ENCODE measurements at regions not wholly inside any gene's neighbourhood (a gene's known extent, or its start where the extent isn't known, plus 50 kb on each side); places are given as distances from the start of the nearest gene placed in this dataset.

DNA sequence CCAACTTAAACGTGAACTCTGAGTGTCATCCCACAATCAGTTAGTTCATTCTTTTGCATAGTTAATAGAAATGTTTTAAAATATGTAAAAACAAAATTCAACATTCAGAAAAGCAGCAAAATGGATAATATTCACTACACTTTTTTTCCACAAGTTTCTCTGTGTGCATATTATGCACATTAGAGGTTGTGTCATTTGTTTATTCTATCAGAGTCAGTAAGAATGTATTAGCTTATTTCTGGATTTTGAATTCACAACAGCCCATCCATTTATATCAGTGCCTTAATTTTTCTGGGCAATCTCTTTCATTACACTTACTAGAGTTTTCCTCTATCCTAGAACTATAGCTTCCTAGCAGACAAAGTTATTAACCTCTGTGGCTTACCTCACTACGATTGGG lies 432.7 kb upstream of the SEMA3A start:
- Histone ChIP-seq H3K36me3 (ENCODE audit: control insufficient read depth, insufficient read depth, low read length) (no peaks in the 10 kb centered on the region), H3K4me3 (ENCODE audit: low read depth, low read length) (no peak overlapping the region), H3K27me3 (ENCODE audit: control insufficient read depth, insufficient read depth, low read length) (no peaks in the 10 kb centered on the region)
- FAIRE-seq, result no peak
- TF ChIP-seq, protein P1, sequence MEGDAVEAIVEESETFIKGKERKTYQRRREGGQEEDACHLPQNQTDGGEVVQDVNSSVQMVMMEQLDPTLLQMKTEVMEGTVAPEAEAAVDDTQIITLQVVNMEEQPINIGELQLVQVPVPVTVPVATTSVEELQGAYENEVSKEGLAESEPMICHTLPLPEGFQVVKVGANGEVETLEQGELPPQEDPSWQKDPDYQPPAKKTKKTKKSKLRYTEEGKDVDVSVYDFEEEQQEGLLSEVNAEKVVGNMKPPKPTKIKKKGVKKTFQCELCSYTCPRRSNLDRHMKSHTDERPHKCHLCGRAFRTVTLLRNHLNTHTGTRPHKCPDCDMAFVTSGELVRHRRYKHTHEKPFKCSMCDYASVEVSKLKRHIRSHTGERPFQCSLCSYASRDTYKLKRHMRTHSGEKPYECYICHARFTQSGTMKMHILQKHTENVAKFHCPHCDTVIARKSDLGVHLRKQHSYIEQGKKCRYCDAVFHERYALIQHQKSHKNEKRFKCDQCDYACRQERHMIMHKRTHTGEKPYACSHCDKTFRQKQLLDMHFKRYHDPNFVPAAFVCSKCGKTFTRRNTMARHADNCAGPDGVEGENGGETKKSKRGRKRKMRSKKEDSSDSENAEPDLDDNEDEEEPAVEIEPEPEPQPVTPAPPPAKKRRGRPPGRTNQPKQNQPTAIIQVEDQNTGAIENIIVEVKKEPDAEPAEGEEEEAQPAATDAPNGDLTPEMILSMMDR (IDR thresholded peaks at IDR 0.05; ENCODE audit: insufficient read depth, low read length, severe bottlenecking), result no peak
- no peak for DNase-seq (ENCODE audit: low read depth)

DNA sequence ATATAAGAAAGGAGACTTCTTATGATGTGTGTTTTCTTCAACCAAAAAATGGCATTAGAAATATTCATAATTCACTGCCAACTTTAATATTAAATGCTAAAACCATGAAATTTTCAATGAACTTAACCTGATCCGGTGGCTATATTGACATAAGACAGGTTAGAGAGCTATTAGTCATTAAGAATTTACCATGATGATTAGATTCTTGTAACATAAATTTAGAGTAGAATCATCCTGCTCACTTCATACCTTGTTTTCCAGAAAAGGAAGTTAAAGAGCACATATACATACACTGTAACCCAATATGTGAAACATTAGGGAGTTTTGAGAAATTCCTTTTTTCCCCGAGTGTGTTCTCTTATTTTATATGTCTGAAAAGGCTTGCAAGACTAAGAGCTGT lies 430.3 kb upstream of the SEMA3A start:
- Histone ChIP-seq H3K4me3 (ENCODE audit: low read depth, low read length) (no peak overlapping the region), H3K36me3 (ENCODE audit: control insufficient read depth, insufficient read depth, low read length) (no peaks in the 10 kb centered on the region), H3K27me3 (ENCODE audit: control insufficient read depth, insufficient read depth, low read length) (no peaks in the 10 kb centered on the region)
- TF ChIP-seq, protein P1 (IDR thresholded peaks at IDR 0.05; ENCODE audit: insufficient read depth, low read length, severe bottlenecking), result no peak
- no peak for FAIRE-seq
- DNase-seq (ENCODE audit: low read depth), result peak; percentile 70

DNA sequence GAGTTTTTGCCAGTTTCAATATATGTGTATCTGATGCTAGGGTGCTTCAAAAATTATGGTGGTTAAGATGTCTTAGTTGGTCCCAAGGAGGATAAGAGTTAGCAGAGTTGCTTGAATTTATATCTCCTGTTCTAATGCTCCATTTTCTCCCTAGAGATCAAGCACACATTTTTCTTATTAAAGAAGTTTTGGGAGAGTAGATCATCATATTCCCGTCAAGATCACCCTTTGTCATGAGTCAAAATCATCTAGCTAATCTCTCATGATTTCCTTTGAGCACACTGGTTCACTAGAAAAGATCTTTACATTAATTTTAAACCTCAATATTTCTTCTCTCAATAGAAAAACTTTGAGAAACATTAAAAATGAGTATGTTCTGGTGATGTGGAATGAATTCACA lies 429.9 kb upstream of the SEMA3A start:
- TF ChIP-seq, protein P1 (IDR thresholded peaks at IDR 0.05; ENCODE audit: insufficient read depth, low read length, severe bottlenecking), result no peak
- FAIRE-seq (no peak), DNase-seq (ENCODE audit: low read depth) (no peak)
- H3K4me3 ChIP-seq (ENCODE audit: low read depth, low read length), result no peak overlapping the region
- H3K36me3 ChIP-seq (ENCODE audit: control insufficient read depth, insufficient read depth, low read length), result no peaks in the 10 kb centered on the region
- no peaks in the 10 kb centered on the region for H3K27me3 ChIP-seq (ENCODE audit: control insufficient read depth, insufficient read depth, low read length)

DNA sequence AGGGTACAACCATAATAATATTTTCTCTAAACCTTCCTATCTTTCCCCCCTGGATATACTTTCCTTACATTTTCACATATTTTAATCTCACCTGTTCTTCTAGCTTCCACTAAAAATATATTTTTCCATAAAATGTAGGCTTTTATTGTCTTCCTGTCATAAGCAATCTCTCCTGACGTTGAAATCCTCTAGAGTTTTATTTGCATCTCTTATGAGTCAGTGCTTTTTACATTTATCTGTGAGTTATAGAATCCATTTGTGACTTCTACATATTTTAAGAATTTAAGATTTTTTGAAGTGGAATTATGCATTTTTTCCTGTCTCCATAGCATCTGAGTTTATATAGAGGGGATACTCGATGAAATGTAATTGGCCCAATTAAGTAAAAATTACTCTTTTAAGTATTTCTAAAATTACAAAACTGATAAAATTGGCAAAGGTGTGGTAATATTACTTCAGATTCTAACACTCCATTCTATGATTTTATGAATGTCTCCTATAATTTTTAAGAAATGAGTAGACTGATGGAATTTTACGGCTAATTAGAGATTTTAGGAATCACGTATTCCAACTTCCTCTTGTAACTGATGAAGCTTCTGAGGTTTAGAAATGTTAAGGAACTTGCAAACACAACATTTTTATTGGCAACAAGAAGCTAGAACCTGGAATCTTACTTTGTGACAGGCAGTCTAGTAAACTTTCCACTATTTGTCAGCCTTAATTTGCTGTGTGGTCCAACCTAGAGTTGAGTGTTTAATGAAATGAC lies 422.9 kb upstream of the SEMA3A start:
- H3K4me3 ChIP-seq (ENCODE audit: low read depth, low read length), result no peak overlapping the region
- no peak for FAIRE-seq
- DNase-seq (ENCODE audit: low read depth), result no peak
- TF ChIP-seq, protein P1 (IDR thresholded peaks at IDR 0.05; ENCODE audit: insufficient read depth, low read length, severe bottlenecking), result no peak
- no peaks in the 10 kb centered on the region for H3K36me3 ChIP-seq (ENCODE audit: control insufficient read depth, insufficient read depth, low read length)
- H3K27me3 ChIP-seq (ENCODE audit: control insufficient read depth, insufficient read depth, low read length), result no peaks in the 10 kb centered on the region

DNA sequence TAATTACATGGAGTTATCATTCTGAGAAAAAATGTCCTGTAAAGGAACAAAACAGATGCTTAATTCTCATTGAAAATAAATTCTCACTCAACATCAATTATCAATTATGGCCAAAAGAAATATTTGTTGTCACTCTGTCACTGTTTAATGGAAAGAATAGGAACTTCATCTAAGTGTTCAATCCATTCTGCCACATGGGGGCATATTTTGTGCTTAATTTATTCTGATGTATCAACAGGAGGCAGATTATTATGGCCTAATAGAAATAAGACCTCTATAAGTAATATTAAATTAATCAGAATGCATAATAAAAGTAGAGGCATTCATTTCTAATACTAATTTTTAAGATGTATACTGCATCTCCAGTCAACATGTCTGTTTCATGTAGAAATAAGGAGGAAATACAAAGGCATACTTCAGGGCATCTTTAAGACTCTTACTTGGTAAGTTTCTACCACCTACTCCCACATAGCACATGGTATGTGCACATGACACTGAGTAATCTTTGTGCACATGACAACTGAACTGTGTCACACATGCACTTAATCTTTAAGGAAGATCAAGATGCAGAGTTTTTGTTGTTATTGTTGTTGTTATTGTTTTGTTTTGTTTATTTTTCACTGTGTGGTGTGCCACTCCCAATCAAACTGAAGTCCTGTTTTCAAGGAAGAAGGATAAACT lies 420.4 kb upstream of the SEMA3A start:
- peak; percentile 41 for DNase-seq (ENCODE audit: low read depth)

More for the DNA sequence above, 420.4 kb upstream of the SEMA3A start:
- no peaks in the 10 kb centered on the region for H3K27me3 ChIP-seq (ENCODE audit: control insufficient read depth, insufficient read depth, low read length)
- no peaks in the 10 kb centered on the region for H3K36me3 ChIP-seq (ENCODE audit: control insufficient read depth, insufficient read depth, low read length)
- no peak for FAIRE-seq
- TF ChIP-seq, protein P1 (IDR thresholded peaks at IDR 0.05; ENCODE audit: insufficient read depth, low read length, severe bottlenecking), result no peak
- H3K4me3 ChIP-seq (ENCODE audit: low read depth, low read length), result no peak overlapping the region

Data from bronchial epithelial cell (primary cell).